ENCODE measurements at regions not wholly inside any gene's neighbourhood (a gene's known extent, or its start where the extent isn't known, plus 50 kb on each side); places are given as distances from the start of the nearest gene placed in this dataset.

- TF ChIP-seq CTCF (conservative IDR thresholded peaks at IDR 0.05) (no peak), EZH2 (IDR thresholded peaks at IDR 0.05; ENCODE audit: low read depth) (no peak)
These were observed 365.0 kb upstream of the HNRNPA3 start for GRCh38 chr2:176847575-176847974.

Measured in PC-9 (cell line).